Natural killer cell (primary cell): ENCODE measurements at regions not wholly inside any gene's neighbourhood (a gene's known extent, or its start where the extent isn't known, plus 50 kb on each side); places are given as distances from the start of the nearest gene placed in this dataset.

Source experiments
- ATAC-seq, 3 donors: fragments of 150-1000 bp in 2 of 3; fragments of 200-7000 bp in 1 of 3; cut with Tn5 transposase; 1 replicate in 1 of 3; 2 replicates in 2 of 3; pipeline ENCODE4 v1.10.0; 2021; ENCODE audit warnings: mild to moderate bottlenecking in 2 of 3, moderate library complexity in 2 of 3
- DNase-seq, 2 donors: peaks; one replicate each; pipeline versions ENCODE4 v3.0.0 to v3.0.0-alpha.2; 2013 to 2021; ENCODE audit warnings: mixed read lengths in 1 of 2
- H3K27ac ChIP-seq: one replicate; pipeline ENCODE4 v1.5.1; 2013; ENCODE audit warnings: mild to moderate bottlenecking, low read length
- H3K27me3 ChIP-seq: one replicate; pipeline ENCODE4 v1.6.1; 2013; ENCODE audit warnings: low read length; ENCODE audit not compliant: control insufficient read depth, insufficient read depth
- H3K36me3 ChIP-seq: one replicate; pipeline ENCODE4 v1.6.1; 2013; ENCODE audit warnings: low read length; ENCODE audit not compliant: control insufficient read depth, insufficient read depth
- H3K4me1 ChIP-seq: one replicate; pipeline ENCODE4 v1.6.1; 2013; ENCODE audit warnings: low read length; ENCODE audit not compliant: control insufficient read depth, insufficient read depth
- H3K4me3 ChIP-seq: one replicate; pipeline ENCODE4 v1.5.1; 2013; ENCODE audit warnings: low read length
- H3K9me3 ChIP-seq: one replicate; pipeline ENCODE4 v1.6.1; 2013; ENCODE audit warnings: low read length; ENCODE audit not compliant: control insufficient read depth, insufficient read depth
- H3K27ac Mint-ChIP-seq, 2 donors: one replicate each; pipeline ENCODE4 v1.8.0; 2022; ENCODE audit warnings: mild to moderate bottlenecking in 2 of 2, mixed read lengths in 2 of 2, moderate library complexity in 1 of 2
- H3K27me3 Mint-ChIP-seq, 2 donors: one replicate each; pipeline ENCODE4 v1.8.0; 2022; ENCODE audit warnings: low read depth in 2 of 2, mixed read lengths in 2 of 2
- H3K36me3 Mint-ChIP-seq: one replicate; pipeline ENCODE4 v1.8.0; 2022; ENCODE audit warnings: mixed read lengths
- H3K4me1 Mint-ChIP-seq, 2 donors: one replicate each; pipeline ENCODE4 v1.8.0; 2022; ENCODE audit warnings: mixed read lengths in 2 of 2
- H3K4me3 Mint-ChIP-seq: one replicate; pipeline ENCODE4 v1.8.0; 2022; ENCODE audit warnings: mild to moderate bottlenecking, moderate library complexity, mixed read lengths
- H3K9me3 Mint-ChIP-seq, 2 donors: one replicate each; pipeline ENCODE4 v1.8.0; 2022; ENCODE audit warnings: mixed read lengths in 2 of 2
- CTCF ChIP-seq: fragments of 200-600 bp; IDR thresholded peaks from one replicate; pipeline ENCODE4 v1.8.0; 2022; ENCODE audit warnings: antibody characterized with exemption
- WGBS: methylation state at CpG from one replicate; pipeline ENCODE4 v1.1.7; 2013; ENCODE audit warnings: missing lambda C conversion rate; ENCODE audit not compliant: insufficient coverage; 5-methylcytosine and 5-hydroxymethylcytosine counted together
- intact Hi-C: fragments of 100-400 bp; cut with micrococcal nuclease; formaldehyde crosslinking; loops from one replicate; pipeline ENCODE4 v1.14.2; 2022

DNA sequence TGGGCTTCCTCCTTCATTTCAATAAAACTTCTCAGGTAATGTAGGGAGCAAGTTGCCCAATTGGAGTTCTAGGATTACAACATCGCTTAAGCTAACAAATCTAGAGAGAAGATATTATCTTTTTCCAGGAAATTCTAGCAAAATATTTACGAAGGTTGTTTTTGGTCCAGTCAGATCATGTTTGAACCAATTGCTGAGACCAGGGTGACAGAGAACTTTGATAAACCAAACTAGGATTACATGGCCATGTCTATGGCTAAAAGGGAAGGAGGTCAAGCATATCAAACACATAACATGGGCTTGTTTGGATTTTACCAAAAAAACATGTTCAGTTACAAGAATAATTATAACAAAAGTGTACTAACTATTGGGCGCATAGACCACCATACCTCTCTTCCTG is 442.4 kb upstream of the SGCG start:
- intact Hi-C loops, result no loop called here

DNA sequence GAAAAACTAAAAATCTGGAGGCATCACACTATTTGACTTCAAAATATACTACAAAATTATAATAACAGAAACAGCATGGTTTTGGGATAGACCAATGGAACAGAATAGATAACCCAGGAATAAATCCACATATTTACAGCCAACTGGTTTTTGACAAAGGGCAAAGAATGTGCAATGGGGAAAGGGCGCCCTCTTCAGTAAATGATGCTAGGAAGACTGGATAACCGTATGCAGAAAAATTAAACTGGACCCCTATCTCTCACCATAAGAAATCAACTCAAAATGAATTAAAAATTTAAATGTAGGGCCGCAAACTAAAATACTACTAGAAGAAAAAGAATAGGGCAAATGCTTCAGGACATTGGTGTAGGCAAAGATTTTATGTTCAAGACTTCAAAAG is 440.5 kb upstream of the SGCG start:
- Histone ChIP-seq H3K4me3 (no peak overlapping the region), H3K27me3 (no peaks in the 10 kb centered on the region), H3K36me3 (no peaks in the 10 kb centered on the region), H3K4me1 (no peaks in the 10 kb centered on the region), H3K9me3 (no peaks in the 10 kb centered on the region), H3K27ac (no peak overlapping the region)
- ATAC-seq, result no peak
- WGBS, result 57% methylated on average over 1 of the region's 3 CpGs
- intact Hi-C loops, result no loop called here
- Mint-ChIP-seq H3K9me3 (peaks cover 4 to 6% of the 10 kb centered on the region in 2 donors), H3K27me3 (peaks cover 0 to 3% of the 10 kb centered on the region in 2 donors), H3K36me3 (no peaks in the 10 kb centered on the region), H3K4me3 (no peak overlapping the region), H3K4me1 (no peaks in the 10 kb centered on the region), H3K27ac (no peak overlapping the region)
- no peak for TF ChIP-seq CTCF
- DNase-seq, result no peak

More for the DNA sequence above, 442.4 kb upstream of the SGCG start:
- peaks cover 2 to 6% of the 10 kb centered on the region in 2 donors for H3K9me3 Mint-ChIP-seq
- no peaks in the 10 kb centered on the region for H3K4me1 Mint-ChIP-seq
- H3K4me3 Mint-ChIP-seq, result no peak overlapping the region
- no peak overlapping the region for H3K27ac Mint-ChIP-seq
- H3K36me3 Mint-ChIP-seq, result no peaks in the 10 kb centered on the region
- no peak for TF ChIP-seq CTCF
- no peaks in the 10 kb centered on the region for H3K4me1 ChIP-seq
- no peak for ATAC-seq
- DNase-seq, result no peak
- 97% methylated on average over 3 of the region's 3 CpGs for WGBS
- H3K36me3 ChIP-seq, result no peaks in the 10 kb centered on the region
- no peak overlapping the region for H3K4me3 ChIP-seq
- H3K27me3 Mint-ChIP-seq, result peaks cover 0 to 8% of the 10 kb centered on the region in 2 donors
- H3K27ac ChIP-seq, result no peak overlapping the region
- H3K27me3 ChIP-seq, result no peaks in the 10 kb centered on the region
- no peaks in the 10 kb centered on the region for H3K9me3 ChIP-seq

DNA sequence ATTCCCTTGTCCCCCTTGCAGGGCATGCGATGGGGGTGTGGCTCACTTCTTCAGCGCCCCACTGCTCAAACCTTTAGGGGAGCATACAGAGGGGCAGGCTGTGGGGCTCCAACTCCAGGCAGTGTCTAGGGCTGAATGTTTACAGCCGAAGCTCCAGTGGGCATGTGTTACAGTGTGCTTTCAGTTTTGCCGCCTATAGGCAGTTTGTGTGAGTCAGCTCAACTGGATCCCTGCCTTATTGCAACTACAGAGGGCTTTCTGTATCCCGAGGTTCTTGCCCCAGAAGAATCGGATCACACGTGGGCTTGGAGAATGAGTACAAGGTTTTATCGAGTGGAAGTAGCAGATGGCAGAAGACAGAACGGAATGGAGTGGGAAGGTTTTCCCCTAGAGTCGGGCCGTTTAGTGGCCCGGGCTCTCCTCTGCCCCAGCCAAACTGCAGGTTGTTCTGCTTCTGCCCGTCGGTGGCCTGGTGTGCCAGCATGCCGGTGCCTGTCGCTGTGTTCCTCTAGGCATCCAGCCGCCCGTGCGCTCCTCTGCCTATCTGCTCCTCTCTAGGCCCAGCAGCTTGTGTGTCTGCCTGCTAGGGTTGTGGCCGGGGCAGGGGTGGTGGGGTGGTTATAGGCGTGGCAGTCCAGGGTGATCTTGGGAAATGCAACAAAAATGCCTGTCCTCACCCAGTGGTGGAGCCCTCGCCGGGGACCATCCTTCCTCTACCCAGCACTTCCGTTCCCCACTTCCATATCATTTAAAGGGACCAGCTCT is 435.9 kb upstream of the SGCG start:
- 93% methylated on average over 24 of the region's 24 CpGs for WGBS
- Histone ChIP-seq H3K27me3 (no peaks in the 10 kb centered on the region), H3K4me1 (no peaks in the 10 kb centered on the region), H3K36me3 (no peaks in the 10 kb centered on the region), H3K9me3 (no peaks in the 10 kb centered on the region), H3K4me3 (no peak overlapping the region), H3K27ac (no peak overlapping the region)
- Mint-ChIP-seq H3K4me1 (no peaks in the 10 kb centered on the region), H3K27me3 (no peaks in the 10 kb centered on the region), H3K4me3 (no peak overlapping the region), H3K9me3 (peaks cover 4 to 6% of the 10 kb centered on the region in 2 donors), H3K36me3 (no peaks in the 10 kb centered on the region), H3K27ac (no peak overlapping the region)
- ATAC-seq (no peak), DNase-seq (no peak)
- no peak for TF ChIP-seq CTCF
- intact Hi-C loops, result no loop called here
